GM21423 (cell line): ENCODE measurements at regions not wholly inside any gene's neighbourhood (a gene's known extent, or its start where the extent isn't known, plus 50 kb on each side); places are given as distances from the start of the nearest gene placed in this dataset.
A peak's percentile ranks its signal among the peaks of the same experiment; 100 is the strongest.

Experiments used
- ATAC-seq: cut with Tn5 transposase; IDR thresholded peaks from one replicate; pipeline ENCODE4 v1.9.1; 2021; ENCODE audit warnings: mild to moderate bottlenecking, moderate library complexity; ENCODE audit not compliant: unreplicated experiment

- ATAC-seq, result no peak
Measured at GRCh38 chr5:173780235-173781234, 107.6 kb upstream of the CPEB4 start.

- no peak for ATAC-seq
Measured at GRCh38 chr5:173781432-173781815, 106.7 kb upstream of the CPEB4 start.

GRCh38 chr5:173781816-173782670 lies 106.1 kb upstream of the CPEB4 start:
- ATAC-seq, result no peak

- no peak for ATAC-seq
Measured at GRCh38 chr5:173782671-173783101, 105.5 kb upstream of the CPEB4 start.

GRCh38 chr5:173783371-173783770 lies 104.8 kb upstream of the CPEB4 start:
- ATAC-seq, result no peak

GRCh38 chr5:173785400-173785799 lies 102.7 kb upstream of the CPEB4 start:
- ATAC-seq, result peak; percentile 54

GRCh38 chr5:173785866-173786265 lies 102.3 kb upstream of the CPEB4 start:
- ATAC-seq, result no peak

- ATAC-seq, result peak; percentile 49
Measured at GRCh38 chr5:173786286-173787187, 101.6 kb upstream of the CPEB4 start.

- no peak for ATAC-seq
Measured at GRCh38 chr5:173789031-173789920, 98.9 kb upstream of the CPEB4 start.

GRCh38 chr5:173790177-173790719 lies 97.9 kb upstream of the CPEB4 start:
- no peak for ATAC-seq

- ATAC-seq, result no peak
Measured at GRCh38 chr5:173790836-173791546, 97.2 kb upstream of the CPEB4 start.

- no peak for ATAC-seq
Measured at GRCh38 chr5:173791878-173792277, 96.3 kb upstream of the CPEB4 start.

GRCh38 chr5:173792781-173793547 lies 95.2 kb upstream of the CPEB4 start:
- ATAC-seq, result no peak

GRCh38 chr5:173793648-173794548 lies 94.3 kb upstream of the CPEB4 start:
- no peak for ATAC-seq

GRCh38 chr5:173794901-173795416 lies 93.2 kb upstream of the CPEB4 start:
- ATAC-seq, result no peak

GRCh38 chr5:173795601-173796000 lies 92.5 kb upstream of the CPEB4 start:
- ATAC-seq, result no peak
